ENCODE measurements at regions not wholly inside any gene's neighbourhood (a gene's known extent, or its start where the extent isn't known, plus 50 kb on each side); places are given as distances from the start of the nearest gene placed in this dataset.
"Not testable (repeated sequence)": the region's sequence is repeated elsewhere in the genome, so short reads cannot be mapped to it uniquely, and the experiment has no call there.

DNA sequence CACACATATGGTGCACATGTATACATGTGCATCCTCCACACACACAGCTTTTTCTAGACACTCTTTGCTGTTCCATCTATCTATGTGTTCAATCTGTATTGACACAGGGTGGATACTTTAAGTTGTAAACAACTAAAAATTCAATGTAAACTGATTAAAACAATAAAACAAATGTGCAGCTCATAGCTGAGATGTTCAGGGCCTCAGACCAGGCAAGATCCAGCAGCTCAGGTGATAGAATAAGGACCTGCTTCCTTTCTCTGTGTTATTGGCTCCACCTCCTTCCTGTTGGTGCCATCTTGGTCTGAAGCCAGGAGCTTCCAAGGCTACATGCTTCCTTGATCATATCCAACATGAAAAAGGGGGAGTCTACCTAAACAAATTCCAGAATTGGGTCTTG lies 158.1 kb upstream of the RFLNA start:
- Histone ChIP-seq H3K4me3 (no peak overlapping the region), H3K4me2 (no peak overlapping the region), H3K4me1 (peaks cover under 1% of the 10 kb centered on the region; the same call in 2 of the 3 replicates), H3K27ac (no peak overlapping the region), H3K9me3 (peaks cover 13% of the 10 kb centered on the region)
- CTCF ChIA-PET: no interaction called here
- no peak for DNase-seq (ENCODE audit: low read depth in 1 of 2, low spot score in 1 of 2)
- no peak for ATAC-seq
- FAIRE-seq: no peak
- POLR2A ChIA-PET: no interaction called here
- TF ChIP-seq RAD21 (conservative IDR thresholded peaks at IDR 0.05 in 1 of 2, IDR thresholded peaks at IDR 0.05 in 1 of 2): no peak
- no peak for TF ChIP-seq NR3C1 (IDR thresholded peaks at IDR 0.05)
- TF ChIP-seq POLR2A (IDR thresholded peaks at IDR 0.05; ENCODE audit: low read length): no peak
- TF ChIP-seq ESRRA (IDR thresholded peaks at IDR 0.05; ENCODE audit: borderline replicate concordance, low read length): no peak
- no peak for TF ChIP-seq E2F6 (IDR thresholded peaks at IDR 0.05; ENCODE audit: borderline replicate concordance, low read depth)
- no peak for TF ChIP-seq HOXA7 (CRISPR knock-in tag; IDR thresholded peaks at IDR 0.05)
- no peak for TF ChIP-seq KDM1A (IDR thresholded peaks at IDR 0.05; ENCODE audit: low read depth)
- TF ChIP-seq FOXS1 (CRISPR knock-in tag; IDR thresholded peaks at IDR 0.05): no peak
- TF ChIP-seq FOSB (CRISPR knock-in tag; IDR thresholded peaks at IDR 0.05): no peak
- TF ChIP-seq, protein P1, sequence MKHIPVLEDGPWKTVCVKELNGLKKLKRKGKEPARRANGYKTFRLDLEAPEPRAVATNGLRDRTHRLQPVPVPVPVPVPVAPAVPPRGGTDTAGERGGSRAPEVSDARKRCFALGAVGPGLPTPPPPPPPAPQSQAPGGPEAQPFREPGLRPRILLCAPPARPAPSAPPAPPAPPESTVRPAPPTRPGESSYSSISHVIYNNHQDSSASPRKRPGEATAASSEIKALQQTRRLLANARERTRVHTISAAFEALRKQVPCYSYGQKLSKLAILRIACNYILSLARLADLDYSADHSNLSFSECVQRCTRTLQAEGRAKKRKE (CRISPR knock-in tag; IDR thresholded peaks at IDR 0.05; ENCODE audit: low read depth): no peak
- no peak for TF ChIP-seq HOXB13 (CRISPR knock-in tag; IDR thresholded peaks at IDR 0.05; ENCODE audit: low read depth)
- no peak for TF ChIP-seq MAZ (IDR thresholded peaks at IDR 0.05; ENCODE audit: borderline replicate concordance, low read depth, low read length)
- TF ChIP-seq POLR2AphosphoS2 (conservative IDR thresholded peaks at IDR 0.05; ENCODE audit: low read length): no peak
- no peak for TF ChIP-seq FOSL2 (IDR thresholded peaks at IDR 0.05)
- TF ChIP-seq FOSL2 (CRISPR knock-in tag; IDR thresholded peaks at IDR 0.05): no peak
- TF ChIP-seq REST (IDR thresholded peaks at IDR 0.05): no peak
- no peak for TF ChIP-seq SMC3 (IDR thresholded peaks at IDR 0.05)
- TF ChIP-seq RNF2 (IDR thresholded peaks at IDR 0.05; ENCODE audit: borderline replicate concordance, low read depth): no peak
- TF ChIP-seq CHD4 (IDR thresholded peaks at IDR 0.05; ENCODE audit: borderline replicate concordance): no peak

DNA sequence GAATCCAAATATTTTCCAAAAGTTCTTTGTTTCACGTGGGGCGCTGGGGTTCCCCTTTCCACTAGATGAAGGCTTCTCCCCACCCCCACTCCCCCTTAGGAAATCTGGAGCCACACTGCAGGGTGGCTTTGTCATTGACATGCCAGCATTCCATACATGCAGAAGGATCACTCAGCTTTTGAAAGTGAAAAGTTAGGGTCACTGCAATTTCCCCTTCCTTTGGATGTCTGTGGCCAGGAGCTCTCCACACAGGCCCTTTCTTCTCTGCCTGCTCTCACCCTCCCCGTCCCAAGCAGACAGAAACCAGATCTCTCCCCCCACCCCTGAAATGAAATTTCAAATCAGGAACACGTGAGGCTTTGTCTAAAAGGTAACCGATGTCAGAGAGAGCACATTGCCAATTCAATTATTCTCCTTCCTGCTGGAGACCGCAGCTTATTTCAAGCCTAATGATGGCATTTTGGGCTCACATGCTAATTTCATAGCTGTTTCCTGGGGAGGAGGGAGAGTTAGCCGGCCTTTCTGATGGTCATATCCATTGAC lies 153.9 kb upstream of the RFLNA start:
- no peak overlapping the region for H3K27ac ChIP-seq
- no peak for TF ChIP-seq RNF2 (IDR thresholded peaks at IDR 0.05; ENCODE audit: borderline replicate concordance, low read depth)
- TF ChIP-seq CHD4 (IDR thresholded peaks at IDR 0.05; ENCODE audit: borderline replicate concordance): no peak
- TF ChIP-seq CBX8 (IDR thresholded peaks at IDR 0.05): no peak
- TF ChIP-seq HDAC2 (IDR thresholded peaks at IDR 0.05): no peak
- TF ChIP-seq, protein P2, sequence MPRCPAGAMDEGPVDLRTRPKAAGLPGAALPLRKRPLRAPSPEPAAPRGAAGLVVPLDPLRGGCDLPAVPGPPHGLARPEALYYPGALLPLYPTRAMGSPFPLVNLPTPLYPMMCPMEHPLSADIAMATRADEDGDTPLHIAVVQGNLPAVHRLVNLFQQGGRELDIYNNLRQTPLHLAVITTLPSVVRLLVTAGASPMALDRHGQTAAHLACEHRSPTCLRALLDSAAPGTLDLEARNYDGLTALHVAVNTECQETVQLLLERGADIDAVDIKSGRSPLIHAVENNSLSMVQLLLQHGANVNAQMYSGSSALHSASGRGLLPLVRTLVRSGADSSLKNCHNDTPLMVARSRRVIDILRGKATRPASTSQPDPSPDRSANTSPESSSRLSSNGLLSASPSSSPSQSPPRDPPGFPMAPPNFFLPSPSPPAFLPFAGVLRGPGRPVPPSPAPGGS (IDR thresholded peaks at IDR 0.05): no peak
- no peak for TF ChIP-seq TP53 (CRISPR knock-in tag; IDR thresholded peaks at IDR 0.05)
- no peak for TF ChIP-seq KDM1A (IDR thresholded peaks at IDR 0.05; ENCODE audit: low read depth)
- no peak for TF ChIP-seq HOXA7 (CRISPR knock-in tag; IDR thresholded peaks at IDR 0.05)
- no peak for TF ChIP-seq HOXB13 (CRISPR knock-in tag; IDR thresholded peaks at IDR 0.05; ENCODE audit: low read depth)
- TF ChIP-seq EHF (CRISPR knock-in tag; IDR thresholded peaks at IDR 0.05): no peak
- no peak for TF ChIP-seq JUN (IDR thresholded peaks at IDR 0.05)
- no peak for TF ChIP-seq SREBF2 (IDR thresholded peaks at IDR 0.05)
- TF ChIP-seq NFE2L2 (conservative IDR thresholded peaks at IDR 0.05; ENCODE audit: low read length): no peak
- no peak for ATAC-seq
- FAIRE-seq: no peak
- CTCF ChIA-PET: no interaction called here
- H3K9me3 ChIP-seq: peaks cover 26% of the 10 kb centered on the region
- no peaks in the 10 kb centered on the region for H3K4me1 ChIP-seq
- H3K4me2 ChIP-seq: no peak overlapping the region
- H3K4me3 ChIP-seq: no peak overlapping the region
- no peak for DNase-seq (ENCODE audit: low read depth in 1 of 2, low spot score in 1 of 2)
- WGBS (ENCODE audit: missing lambda C conversion rate): 49% methylated on average over 7 of the region's 7 CpGs
- POLR2A ChIA-PET: no interaction called here

DNA sequence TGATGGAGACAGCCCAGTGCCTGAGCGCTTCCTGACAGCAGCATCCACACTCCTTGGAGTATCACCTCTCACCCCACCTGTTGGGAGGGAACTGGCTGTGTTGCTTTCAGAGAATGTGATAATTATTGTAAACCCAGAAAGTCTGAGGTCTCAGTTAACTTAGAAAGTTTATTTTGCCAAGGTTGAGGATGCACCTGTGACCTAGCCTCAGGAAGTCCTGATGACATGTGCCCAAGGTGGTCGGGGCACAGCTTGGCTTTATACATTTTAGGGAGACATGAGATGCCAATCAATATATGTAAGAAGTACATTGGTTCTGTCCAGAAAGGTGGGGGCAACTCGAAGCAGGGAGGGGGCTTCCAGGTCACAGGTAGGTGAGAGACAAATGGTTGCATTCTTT lies 153.3 kb upstream of the RFLNA start:
- H3K9me3 ChIP-seq: peaks cover 26% of the 10 kb centered on the region
- H3K4me2 ChIP-seq; H3K4me3 ChIP-seq; ATAC-seq; H3K4me1 ChIP-seq; POLR2A ChIA-PET; H3K27ac ChIP-seq; DNase-seq (ENCODE audit: low read depth in 1 of 2, low spot score in 1 of 2); FAIRE-seq: not testable (repeated sequence)
- CTCF ChIA-PET: interaction anchor here (0.6 to 1.5 kb wide), 2 partner anchors 15 to 236 kb away, joined by 3 read pairs; no protein-coding TSS in a partner anchor
- WGBS (ENCODE audit: missing lambda C conversion rate): 30% methylated on average over 3 of the region's 3 CpGs
